HepG2 (cell line): ENCODE measurements at regions not wholly inside any gene's neighbourhood (a gene's known extent, or its start where the extent isn't known, plus 50 kb on each side); places are given as distances from the start of the nearest gene placed in this dataset.

Source experiments
- ATAC-seq: fragments of 200-7000 bp; cut with Tn5 transposase; 3 replicates; pipeline ENCODE4 v1.9.1; 2020; ENCODE audit warnings: mild to moderate bottlenecking, moderate library complexity
- BruUV-seq: library from RNA; stranded (reverse); fragments of 400-500 nt; replicated peaks from 2 replicates; lab custom pipeline; 2021; lab: Mats Ljungman, UMichigan
- CTCF ChIA-PET: fragments of 300-600 bp; formaldehyde crosslinking; extraction: SDS; loops from one replicate; lab custom pipeline; 2021; ENCODE audit warnings: low total read pairs, inconsistent platforms, low intra/inter-chr PET ratio; lab: Yijun Ruan, JAX
- POLR2A ChIA-PET: fragments of 350-600 bp; sonication (Branson Sonifier 250); formaldehyde crosslinking; loops from one replicate; lab custom pipeline; 2020; ENCODE audit warnings: antibody characterized with exemption, inconsistent platforms; lab: Yijun Ruan, JAX
- DNase-seq: peaks from one replicate; pipeline ENCODE4 v3.0.0-alpha.2; 2015; ENCODE audit warnings: low spot score
- FAIRE-seq: peaks from 3 replicates; lab custom pipeline; 2011; peaks lifted over from hg19 to GRCh38; lab: Jason Lieb, UNC
- H2AFZ ChIP-seq: one replicate; pipeline ENCODE4 v1.6.1; 2011; ENCODE audit warnings: low read length, inconsistent platforms
- H3K27ac ChIP-seq: fragments of 300-600 bp; 3 replicates; pipeline ENCODE4 v1.8.0; 2011; ENCODE audit warnings: mixed run types, mild to moderate bottlenecking, mixed read lengths, low read length, inconsistent platforms; ENCODE audit not compliant: insufficient read depth; ENCODE audit errors: extremely low read length
- H3K27me3 ChIP-seq, 2 experiments: fragments of 200-600 bp in 1 of 2; 2 replicates in 1 of 2; 3 replicates in 1 of 2; pipeline versions ENCODE4 v1.6.0 to v1.8.0; 2011; ENCODE audit warnings: low read length in 2 of 2, mild to moderate bottlenecking in 2 of 2, moderate library complexity in 2 of 2, inconsistent platforms in 1 of 2; ENCODE audit not compliant: insufficient read depth in 2 of 2, control insufficient read depth in 1 of 2
- H3K36me3 ChIP-seq, 2 experiments: fragments of 200-600 bp in 1 of 2; replicated peaks in 1 of 2; 2 replicates in 1 of 2; 3 replicates in 1 of 2; pipeline versions ENCODE4 v1.5.1 to v1.8.0; 2011; ENCODE audit warnings: low read length in 2 of 2, inconsistent platforms in 1 of 2; ENCODE audit not compliant: insufficient read depth in 2 of 2, control insufficient read depth in 1 of 2
- H3K4me1 ChIP-seq: 2 replicates; pipeline ENCODE4 v1.5.1; 2012; ENCODE audit warnings: low read length, inconsistent platforms; ENCODE audit not compliant: insufficient read depth
- H3K4me2 ChIP-seq: 2 replicates; pipeline ENCODE4 v1.6.0; 2011; ENCODE audit warnings: low read depth, low read length, inconsistent platforms
- H3K4me3 ChIP-seq, 3 experiments: fragments of 200-600 bp in 1 of 3; sonication (generic), shearing (Covaris generic) in 1 of 3; replicated peaks in 1 of 3; 2 replicates each; pipeline ENCODE4 v1.5.1; 2011 to 2016; ENCODE audit warnings: low read length in 3 of 3, inconsistent platforms in 2 of 3, low read depth in 2 of 3, mild to moderate bottlenecking in 2 of 3, control low read depth in 1 of 3, mixed read lengths in 1 of 3; ENCODE audit not compliant: insufficient read depth in 1 of 3
- H3K79me2 ChIP-seq: one replicate; pipeline ENCODE4 v1.6.1; 2011; ENCODE audit warnings: low read length, inconsistent platforms; ENCODE audit not compliant: insufficient read depth
- H3K9ac ChIP-seq: 2 replicates; pipeline ENCODE4 v1.6.0; 2011; ENCODE audit warnings: mild to moderate bottlenecking, low read depth, low read length, inconsistent platforms; ENCODE audit not compliant: insufficient read depth
- H3K9me3 ChIP-seq: 2 replicates; pipeline ENCODE4 v1.5.1; 2012; ENCODE audit warnings: mild to moderate bottlenecking, low read length
- H4K20me1 ChIP-seq: 2 replicates; pipeline ENCODE4 v1.6.0; 2011; ENCODE audit warnings: inconsistent platforms, mild to moderate bottlenecking, low read length, moderate library complexity; ENCODE audit not compliant: insufficient read depth
- FOXK2 ChIP-seq: fragments of 450-650 bp; IDR thresholded peaks from 2 replicates; pipeline ENCODE4 v1.6.1; 2016
- GFI1 ChIP-seq: sonication (generic); formaldehyde crosslinking; IDR thresholded peaks from 2 replicates; pipeline ENCODE4 v1.5.0; 2020; ENCODE audit warnings: missing genetic modification reagents, mild to moderate bottlenecking, borderline replicate concordance
- HIC2 ChIP-seq: sonication (generic); formaldehyde crosslinking; IDR thresholded peaks from 2 replicates; pipeline ENCODE4 v1.9.0; 2022; ENCODE audit warnings: low read depth, missing genetic modification reagents
- HNRNPH1 ChIP-seq: fragments of 200-400 bp; formaldehyde crosslinking; optimal IDR thresholded peaks from 2 replicates; pipeline ENCODE3; 2017; ENCODE audit warnings: mild to moderate bottlenecking, low read depth, low read length
- IKZF4 ChIP-seq: sonication (generic); formaldehyde crosslinking; IDR thresholded peaks from 2 replicates; pipeline ENCODE4 v1.5.1; 2020; ENCODE audit warnings: borderline replicate concordance, mild to moderate bottlenecking, low read depth, missing genetic modification reagents; ENCODE audit errors: not compliant biosample characterization
- KDM6A ChIP-seq: IDR thresholded peaks from 2 replicates; pipeline ENCODE4 v1.6.1; 2016; ENCODE audit warnings: low read depth
- MEIS2 ChIP-seq: sonication (generic); formaldehyde crosslinking; IDR thresholded peaks from 2 replicates; pipeline ENCODE4 v1.9.0; 2021; ENCODE audit warnings: mild to moderate bottlenecking, missing genetic modification reagents
- NBN ChIP-seq: fragments of 450-650 bp; conservative IDR thresholded peaks from 2 replicates; pipeline ENCODE4 v1.6.1; 2017
- ZBTB1 ChIP-seq: sonication (generic); formaldehyde crosslinking; IDR thresholded peaks from 2 replicates; pipeline ENCODE4 v1.4.0; 2020; ENCODE audit warnings: missing genetic modification reagents, borderline replicate concordance
- ZNF143 ChIP-seq: sonication (generic); formaldehyde crosslinking; IDR thresholded peaks from 2 replicates; pipeline ENCODE4 v1.4.0; 2020; ENCODE audit warnings: missing genetic modification reagents
- ZNF17 ChIP-seq: sonication (generic); formaldehyde crosslinking; IDR thresholded peaks from 2 replicates; pipeline ENCODE4 v1.5.0; 2020; ENCODE audit warnings: mild to moderate bottlenecking, missing genetic modification reagents
- ZNF563 ChIP-seq: sonication (generic); formaldehyde crosslinking; IDR thresholded peaks from 2 replicates; pipeline ENCODE4 v1.8.0; 2022; ENCODE audit warnings: mild to moderate bottlenecking, moderate library complexity, missing genetic modification reagents
- ZNF598 ChIP-seq: sonication (generic); formaldehyde crosslinking; IDR thresholded peaks from 2 replicates; pipeline ENCODE4 v1.5.1; 2020; ENCODE audit warnings: mild to moderate bottlenecking, missing genetic modification reagents, borderline replicate concordance
- ZNF646 ChIP-seq: sonication (generic); formaldehyde crosslinking; IDR thresholded peaks from 2 replicates; pipeline ENCODE4 v1.9.0; 2021; ENCODE audit warnings: mild to moderate bottlenecking, missing genetic modification reagents
- ZNF781 ChIP-seq: sonication (generic); formaldehyde crosslinking; IDR thresholded peaks from 2 replicates; pipeline ENCODE4 v1.5.1; 2020; ENCODE audit warnings: borderline replicate concordance, mild to moderate bottlenecking, missing genetic modification reagents; ENCODE audit errors: not compliant biosample characterization
- ZSCAN20 ChIP-seq: sonication (generic); formaldehyde crosslinking; IDR thresholded peaks from 2 replicates; pipeline ENCODE4 v1.4.0; 2020; ENCODE audit warnings: missing genetic modification reagents, mild to moderate bottlenecking, borderline replicate concordance
- WGBS: methylation state at CpG from one replicate; pipeline ENCODE4 v1.1.6; 2017; ENCODE audit warnings: low lambda C conversion rate; 5-methylcytosine and 5-hydroxymethylcytosine counted together
- in situ Hi-C: cut with HindIII; loops from 2 replicates; pipeline ENCODE4 v1.10.0; 2017; ENCODE audit warnings: low pct_unique_long_range_greater_than_20kb; ENCODE audit not compliant: extremely low pct_ligation_motif_present
- intact Hi-C: fragments of 100-400 bp; cut with micrococcal nuclease; formaldehyde crosslinking; loops from one replicate; pipeline ENCODE4 v1.10.0; 2022; ENCODE audit not compliant: unreplicated experiment

GRCh38 chr4:107473126-107473525, 246.9 kb downstream of the PAPSS1 start:
- Histone ChIP-seq H3K9me3 (no peaks in the 10 kb centered on the region), H2AFZ (no peak overlapping the region), H3K4me3 (no peak overlapping the region), H3K9ac (no peak overlapping the region), H3K4me2 (no peak overlapping the region), H3K27me3 (no peaks in the 10 kb centered on the region), H3K79me2 (no peaks in the 10 kb centered on the region), H4K20me1 (no peaks in the 10 kb centered on the region), H3K27ac (no peak overlapping the region), H3K36me3 (no peaks in the 10 kb centered on the region), H3K4me1 (no peaks in the 10 kb centered on the region)
- BruUV-seq = no TSS peak
- no peak for TF ChIP-seq ZNF17 (CRISPR knock-in tag)
- no peak for TF ChIP-seq ZNF646 (CRISPR knock-in tag)
- no peak for TF ChIP-seq ZNF143 (CRISPR knock-in tag)
- no peak for TF ChIP-seq IKZF4 (CRISPR knock-in tag)
- TF ChIP-seq ZSCAN20 = no peak
- TF ChIP-seq ZNF563 (CRISPR knock-in tag) = no peak
- TF ChIP-seq GFI1 (CRISPR knock-in tag) = no peak
- no peak for TF ChIP-seq KDM6A (CRISPR knock-in tag)
- no peak for TF ChIP-seq ZNF781 (CRISPR knock-in tag)
- TF ChIP-seq MEIS2 (CRISPR knock-in tag) = no peak
- no peak for TF ChIP-seq ZNF598 (CRISPR knock-in tag)
- TF ChIP-seq HNRNPH1 = no peak
- no peak for TF ChIP-seq HIC2
- no peak for TF ChIP-seq ZBTB1
- TF ChIP-seq FOXK2 = no peak
- no peak for TF ChIP-seq NBN
- POLR2A ChIA-PET = no interaction called here
- CTCF ChIA-PET = no interaction called here
- no peak for FAIRE-seq
- no peak for ATAC-seq
- in situ Hi-C loops = no loop called here
- 3% methylated on average over 1 of the region's 1 CpG for WGBS
- intact Hi-C loops = no loop called here
- DNase-seq = no peak
